ENCODE measurements at regions not wholly inside any gene's neighbourhood (a gene's known extent, or its start where the extent isn't known, plus 50 kb on each side); places are given as distances from the start of the nearest gene placed in this dataset.
"Not testable (repeated sequence)": the region's sequence is repeated elsewhere in the genome, so short reads cannot be mapped to it uniquely, and the experiment has no call there.

- H3K36me3 Mint-ChIP-seq (ENCODE audit: low read depth), result no peaks in the 10 kb centered on the region
These were observed 1963.4 kb upstream of the FLRT2 start for GRCh38 chr14:83566567-83566966.

GRCh38 chr14:83568141-83568540 lies 1961.8 kb upstream of the FLRT2 start:
- ATAC-seq, result no peak
- no peak overlapping the region for H3K4me3 Mint-ChIP-seq
- no peak overlapping the region for H3K27ac Mint-ChIP-seq
- intact Hi-C loops (cut with DNase I, micrococcal nuclease), result no loop called here
- no peaks in the 10 kb centered on the region for H3K4me1 Mint-ChIP-seq
- H3K27me3 Mint-ChIP-seq, result no peaks in the 10 kb centered on the region
- no peak for DNase-seq
- no peaks in the 10 kb centered on the region for H3K36me3 Mint-ChIP-seq (ENCODE audit: low read depth)
- ChIA-PET CTCF (no interaction called here), POLR2A (no interaction called here)
- H3K9me3 Mint-ChIP-seq (ENCODE audit: low read depth), result peaks cover 9% of the 10 kb centered on the region

More at GRCh38 chr14:83566567-83566966, 1963.4 kb upstream of the FLRT2 start:
- POLR2A ChIA-PET, result no interaction called here
- Mint-ChIP-seq H3K27ac (no peak overlapping the region), H3K27me3 (no peaks in the 10 kb centered on the region), H3K9me3 (ENCODE audit: low read depth) (peaks cover 9% of the 10 kb centered on the region), H3K4me3 (no peak overlapping the region), H3K4me1 (no peaks in the 10 kb centered on the region)
- intact Hi-C loops (cut with DNase I, micrococcal nuclease), result no loop called here
- DNase-seq, result no peak
- CTCF ChIA-PET, result interaction anchor here (0.7 kb wide), 1 partner anchor 61 kb away, joined by 4 read pairs; no protein-coding TSS in a partner anchor
- ATAC-seq, result no peak

GRCh38 chr14:83575301-83575700 lies 1954.6 kb upstream of the FLRT2 start:
- CTCF ChIA-PET, result no interaction called here
- Mint-ChIP-seq H3K4me3 (no peak overlapping the region), H3K36me3 (ENCODE audit: low read depth) (no peaks in the 10 kb centered on the region), H3K9me3 (ENCODE audit: low read depth) (peaks cover 11% of the 10 kb centered on the region), H3K4me1 (no peaks in the 10 kb centered on the region), H3K27ac (no peak overlapping the region), H3K27me3 (no peaks in the 10 kb centered on the region)
- intact Hi-C loops (cut with DNase I, micrococcal nuclease), result no loop called here
- POLR2A ChIA-PET, result no interaction called here
- ATAC-seq (no peak), DNase-seq (no peak)

- intact Hi-C loops (cut with DNase I, micrococcal nuclease), result no loop called here
- H3K27me3 Mint-ChIP-seq, result no peaks in the 10 kb centered on the region
- H3K27ac Mint-ChIP-seq, result no peak overlapping the region
- peaks cover 4% of the 10 kb centered on the region for H3K9me3 Mint-ChIP-seq (ENCODE audit: low read depth)
- H3K4me1 Mint-ChIP-seq, result no peaks in the 10 kb centered on the region
- ChIA-PET CTCF (no interaction called here), POLR2A (no interaction called here)
- DNase-seq, result no peak
- H3K4me3 Mint-ChIP-seq, result no peak overlapping the region
- ATAC-seq, result no peak
- no peaks in the 10 kb centered on the region for H3K36me3 Mint-ChIP-seq (ENCODE audit: low read depth)
These were observed 1946.7 kb upstream of the FLRT2 start for GRCh38 chr14:83583201-83583600.

- H3K4me3 Mint-ChIP-seq, result no peak overlapping the region
- POLR2A ChIA-PET, result no interaction called here
- H3K36me3 Mint-ChIP-seq (ENCODE audit: low read depth), result no peaks in the 10 kb centered on the region
- no peaks in the 10 kb centered on the region for H3K4me1 Mint-ChIP-seq
- no peak for ATAC-seq
- intact Hi-C loops (cut with DNase I, micrococcal nuclease), result no loop called here
- no peaks in the 10 kb centered on the region for H3K27me3 Mint-ChIP-seq
- CTCF ChIA-PET, result no interaction called here
- peaks cover 10% of the 10 kb centered on the region for H3K9me3 Mint-ChIP-seq (ENCODE audit: low read depth)
- no peak for DNase-seq
- H3K27ac Mint-ChIP-seq, result no peak overlapping the region
These were observed 1935.1 kb upstream of the FLRT2 start for GRCh38 chr14:83594874-83595273.

GRCh38 chr14:83607682-83608081 lies 1922.3 kb upstream of the FLRT2 start:
- Mint-ChIP-seq H3K4me3 (no peak overlapping the region), H3K27me3 (no peaks in the 10 kb centered on the region), H3K27ac (no peak overlapping the region), H3K4me1 (no peaks in the 10 kb centered on the region), H3K36me3 (ENCODE audit: low read depth) (no peaks in the 10 kb centered on the region), H3K9me3 (ENCODE audit: low read depth) (peaks cover 14% of the 10 kb centered on the region)
- ChIA-PET POLR2A (no interaction called here), CTCF (no interaction called here)
- intact Hi-C loops (cut with DNase I, micrococcal nuclease), result no loop called here
- ATAC-seq (no peak), DNase-seq (no peak)

- ChIA-PET POLR2A (no interaction called here), CTCF (no interaction called here)
- intact Hi-C loops (cut with DNase I, micrococcal nuclease), result no loop called here
- Mint-ChIP-seq H3K9me3 (ENCODE audit: low read depth) (peaks cover 4% of the 10 kb centered on the region), H3K4me1 (no peaks in the 10 kb centered on the region), H3K36me3 (ENCODE audit: low read depth) (no peaks in the 10 kb centered on the region), H3K27me3 (no peaks in the 10 kb centered on the region), H3K27ac (no peak overlapping the region), H3K4me3 (no peak overlapping the region)
- ATAC-seq (no peak), DNase-seq (no peak)
These were observed 1918.5 kb upstream of the FLRT2 start for GRCh38 chr14:83611491-83611890.

- ChIA-PET POLR2A (no interaction called here), CTCF (no interaction called here)
- intact Hi-C loops (cut with DNase I, micrococcal nuclease), result no loop called here
- Mint-ChIP-seq H3K9me3 (ENCODE audit: low read depth) (peaks cover 4% of the 10 kb centered on the region), H3K27ac (no peak overlapping the region), H3K27me3 (no peaks in the 10 kb centered on the region), H3K36me3 (ENCODE audit: low read depth) (no peaks in the 10 kb centered on the region), H3K4me1 (no peaks in the 10 kb centered on the region), H3K4me3 (no peak overlapping the region)
- ATAC-seq (no peak), DNase-seq (no peak)
These were observed 1918.0 kb upstream of the FLRT2 start for GRCh38 chr14:83611906-83612390.

- Mint-ChIP-seq H3K4me1 (no peaks in the 10 kb centered on the region), H3K4me3 (no peak overlapping the region), H3K9me3 (ENCODE audit: low read depth) (peaks cover 14% of the 10 kb centered on the region), H3K36me3 (ENCODE audit: low read depth) (no peaks in the 10 kb centered on the region), H3K27ac (no peak overlapping the region), H3K27me3 (no peaks in the 10 kb centered on the region)
- ChIA-PET CTCF (no interaction called here), POLR2A (no interaction called here)
- ATAC-seq, result no peak
- intact Hi-C loops (cut with DNase I, micrococcal nuclease), result no loop called here
- DNase-seq, result no peak
These were observed 1915.0 kb upstream of the FLRT2 start for GRCh38 chr14:83614956-83615355.

- H3K27ac Mint-ChIP-seq, result no peak overlapping the region
- ChIA-PET POLR2A (no interaction called here), CTCF (no interaction called here)
- H3K4me3 Mint-ChIP-seq, result no peak overlapping the region
- ATAC-seq, result no peak
- no peaks in the 10 kb centered on the region for H3K4me1 Mint-ChIP-seq
- H3K36me3 Mint-ChIP-seq (ENCODE audit: low read depth), result peaks cover 2% of the 10 kb centered on the region
- peaks cover 18% of the 10 kb centered on the region for H3K9me3 Mint-ChIP-seq (ENCODE audit: low read depth)
- intact Hi-C loops (cut with DNase I, micrococcal nuclease), result no loop called here
- no peaks in the 10 kb centered on the region for H3K27me3 Mint-ChIP-seq
- no peak for DNase-seq
These were observed 1905.4 kb upstream of the FLRT2 start for GRCh38 chr14:83624541-83624940.

GRCh38 chr14:83632375-83632774 lies 1897.6 kb upstream of the FLRT2 start:
- Mint-ChIP-seq H3K9me3 (ENCODE audit: low read depth) (peaks cover 10% of the 10 kb centered on the region), H3K36me3 (ENCODE audit: low read depth) (no peaks in the 10 kb centered on the region), H3K4me1 (no peaks in the 10 kb centered on the region), H3K27ac (no peak overlapping the region), H3K4me3 (no peak overlapping the region), H3K27me3 (no peaks in the 10 kb centered on the region)
- ATAC-seq (no peak), DNase-seq (no peak)
- intact Hi-C loops (cut with DNase I, micrococcal nuclease), result no loop called here
- CTCF ChIA-PET, result no interaction called here
- POLR2A ChIA-PET, result no interaction called here

GRCh38 chr14:83638748-83639504 lies 1891.0 kb upstream of the FLRT2 start:
- no peaks in the 10 kb centered on the region for H3K4me1 Mint-ChIP-seq

GRCh38 chr14:83639505-83639875 lies 1890.5 kb upstream of the FLRT2 start:
- H3K27me3 Mint-ChIP-seq; H3K9me3 Mint-ChIP-seq (ENCODE audit: low read depth); POLR2A ChIA-PET; intact Hi-C loops (cut with DNase I, micrococcal nuclease); H3K4me1 Mint-ChIP-seq; ATAC-seq; H3K27ac Mint-ChIP-seq; H3K36me3 Mint-ChIP-seq (ENCODE audit: low read depth); H3K4me3 Mint-ChIP-seq; CTCF ChIA-PET; DNase-seq: not testable (repeated sequence)

More at GRCh38 chr14:83638748-83639504, 1891.0 kb upstream of the FLRT2 start:
- DNase-seq (no peak), ATAC-seq (no peak)
- no peak overlapping the region for H3K4me3 Mint-ChIP-seq
- POLR2A ChIA-PET, result no interaction called here
- H3K27ac Mint-ChIP-seq, result no peak overlapping the region
- H3K9me3 Mint-ChIP-seq (ENCODE audit: low read depth), result peaks cover 2% of the 10 kb centered on the region
- CTCF ChIA-PET, result no interaction called here
- no peaks in the 10 kb centered on the region for H3K36me3 Mint-ChIP-seq (ENCODE audit: low read depth)
- intact Hi-C loops (cut with DNase I, micrococcal nuclease), result no loop called here
- no peaks in the 10 kb centered on the region for H3K27me3 Mint-ChIP-seq
